HG03571 (cell line): ENCODE measurements at regions not wholly inside any gene's neighbourhood (a gene's known extent, or its start where the extent isn't known, plus 50 kb on each side); places are given as distances from the start of the nearest gene placed in this dataset.

Experiments used
- ATAC-seq: cut with Tn5 transposase; IDR thresholded peaks from one replicate; pipeline ENCODE4 v1.9.1; 2021; ENCODE audit not compliant: unreplicated experiment

DNA sequence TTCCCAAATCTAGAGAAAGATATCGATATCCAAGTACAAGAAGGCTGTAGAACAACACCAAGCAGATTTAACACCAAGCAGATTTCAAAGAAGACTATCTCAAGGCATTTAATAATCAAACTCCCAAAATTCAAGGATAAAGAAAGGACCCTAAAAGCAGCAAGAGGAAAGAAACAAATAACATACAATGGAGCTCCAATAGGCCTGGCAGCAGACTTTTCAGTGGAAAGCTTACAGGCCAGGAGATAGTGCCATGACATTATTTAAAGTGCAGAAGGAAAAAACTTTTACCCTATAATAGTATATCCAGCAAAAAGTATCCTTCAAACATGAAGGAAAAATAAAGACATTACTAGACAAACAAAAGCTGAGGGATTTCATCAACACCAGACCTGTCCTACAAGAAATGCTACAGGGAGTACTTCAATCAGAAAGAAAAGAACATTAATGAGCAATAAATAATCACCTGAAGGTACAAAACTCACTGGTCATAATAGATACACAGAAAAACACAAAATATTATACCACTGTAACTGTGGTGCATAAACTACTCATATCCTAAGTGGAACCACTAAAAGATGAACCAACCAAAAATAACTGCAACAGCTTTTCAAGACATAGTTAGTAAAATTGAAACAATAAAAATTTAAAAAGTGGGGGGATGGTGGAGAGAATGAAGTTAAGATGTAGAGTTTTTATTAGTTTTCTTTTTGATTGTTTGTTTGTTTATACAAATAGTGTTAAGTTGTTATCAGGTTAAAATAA, 267.2 kb downstream of the AUH start:
- ATAC-seq, result no peak

DNA sequence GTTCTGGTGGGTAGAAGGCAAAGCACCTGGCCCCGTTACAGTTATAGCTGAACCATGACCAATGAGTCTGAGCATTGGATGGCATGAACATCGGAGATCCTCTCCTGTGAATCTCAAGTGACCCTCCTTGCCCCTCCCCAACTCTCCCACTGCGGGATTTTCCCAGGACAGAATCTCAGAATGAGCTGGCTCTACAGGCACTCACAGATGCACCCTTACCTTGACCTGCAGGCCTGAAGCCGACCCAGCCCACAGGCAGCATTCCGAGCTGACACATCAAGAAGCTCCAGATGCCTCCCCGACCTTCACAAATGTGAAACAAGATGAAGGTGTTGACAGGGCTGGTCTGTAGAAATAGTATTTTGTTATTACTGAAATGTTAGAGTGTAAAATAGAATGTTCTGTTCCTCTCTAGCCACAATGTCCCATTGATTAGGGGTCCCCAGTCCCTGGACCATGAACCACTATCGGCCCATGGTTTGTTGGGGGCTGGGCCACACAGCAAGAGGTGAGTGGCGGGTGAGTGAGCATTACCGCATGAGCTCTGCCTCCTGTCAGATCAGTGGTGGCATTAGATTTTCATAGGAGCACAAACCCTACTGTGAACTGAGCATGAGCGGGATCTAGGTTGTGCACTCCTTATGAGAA, 263.4 kb downstream of the AUH start:
- no peak for ATAC-seq

DNA sequence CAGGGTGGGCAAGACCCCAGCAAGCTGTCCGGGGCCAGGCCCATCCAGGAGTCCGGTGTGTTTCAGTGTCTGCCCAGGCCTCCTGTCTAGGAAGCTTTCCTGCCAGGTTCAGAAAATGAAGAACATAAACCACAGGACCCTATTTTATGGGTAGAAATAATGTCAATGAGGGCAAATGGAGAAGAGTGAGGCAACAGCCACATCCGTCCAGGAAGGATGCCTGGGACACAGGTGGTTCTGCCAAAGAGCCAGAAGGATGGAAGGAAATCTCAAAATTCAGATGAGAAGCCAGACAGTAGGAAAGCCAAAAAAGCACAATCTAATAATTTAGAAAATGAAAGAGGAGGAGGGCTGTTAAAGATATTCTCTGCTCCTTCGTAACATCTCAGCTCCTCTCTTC, 262.3 kb downstream of the AUH start:
- no peak for ATAC-seq

DNA sequence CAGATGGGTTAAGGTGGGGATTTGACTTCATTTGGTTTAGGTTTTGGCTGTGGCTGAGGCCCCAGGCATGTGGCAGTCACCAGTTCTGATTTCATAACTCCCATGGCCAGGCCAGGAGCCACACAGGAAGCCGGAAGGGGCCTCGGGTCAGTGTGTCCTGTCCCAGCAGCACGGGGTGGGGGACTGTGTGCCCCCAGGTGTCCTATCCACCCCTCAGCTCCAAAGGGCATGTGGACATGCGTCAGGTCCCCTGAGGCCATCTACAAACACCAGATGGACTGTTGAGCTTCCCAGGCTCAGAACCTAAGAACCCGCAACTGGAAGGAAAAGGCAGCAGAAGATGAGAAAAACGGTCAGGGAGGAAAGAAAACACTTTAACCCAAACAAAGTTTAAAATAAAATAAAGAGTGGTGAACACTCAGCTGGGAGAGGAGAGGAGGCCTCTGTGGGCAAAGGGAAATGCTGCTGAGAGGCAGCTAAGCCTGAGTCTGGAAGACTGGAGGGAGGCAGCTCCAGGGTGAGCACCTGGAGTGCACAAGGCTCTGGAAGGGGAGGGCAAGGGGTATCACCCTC, 260.8 kb downstream of the AUH start:
- ATAC-seq, result no peak

DNA sequence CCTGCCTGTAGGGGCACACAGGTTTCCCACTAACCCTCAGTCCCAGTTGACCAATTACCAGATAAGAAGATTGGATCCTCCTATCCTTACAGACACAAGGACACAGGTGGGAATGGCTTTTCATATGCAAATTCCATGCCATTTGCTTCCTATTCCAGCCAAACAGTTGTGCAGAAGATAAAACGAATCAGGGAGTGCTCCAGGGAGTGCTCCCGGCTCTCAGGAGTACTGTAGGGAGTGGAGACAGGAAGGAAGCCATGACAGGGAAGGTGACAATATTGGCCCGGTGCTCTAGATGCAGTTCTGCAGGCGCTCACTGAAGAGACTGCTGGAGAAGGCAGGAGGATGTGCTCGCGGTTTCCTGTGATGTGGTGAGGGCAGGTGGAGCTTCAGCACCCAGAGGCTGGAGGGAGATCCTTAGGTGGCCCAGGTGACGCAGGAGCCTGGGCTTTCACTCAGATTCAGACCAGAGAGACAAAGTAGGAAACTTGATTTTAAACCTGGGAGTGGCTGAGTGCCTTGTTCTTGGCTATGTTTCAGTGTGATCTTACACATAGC, 260.0 kb downstream of the AUH start:
- ATAC-seq, result no peak

DNA sequence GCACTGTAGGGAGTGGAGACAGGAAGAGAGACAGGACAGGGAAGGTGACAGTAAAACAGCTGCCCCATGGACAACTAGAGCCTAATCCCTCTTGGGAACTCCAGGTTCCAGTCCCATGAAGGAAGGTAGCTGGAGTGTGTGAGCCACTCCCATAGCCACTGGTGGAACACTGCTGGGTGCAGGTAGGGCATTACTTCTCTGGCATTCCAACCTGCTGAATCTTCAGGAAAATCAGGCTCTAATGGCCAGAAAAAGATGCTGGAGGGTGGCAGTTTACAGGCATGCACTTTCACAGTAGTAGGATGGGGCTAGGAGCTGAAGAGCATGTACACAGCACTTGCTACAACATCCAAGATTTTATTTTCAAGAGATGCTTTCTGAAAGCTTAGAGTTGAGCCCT, 259.4 kb downstream of the AUH start:
- ATAC-seq, result no peak

DNA sequence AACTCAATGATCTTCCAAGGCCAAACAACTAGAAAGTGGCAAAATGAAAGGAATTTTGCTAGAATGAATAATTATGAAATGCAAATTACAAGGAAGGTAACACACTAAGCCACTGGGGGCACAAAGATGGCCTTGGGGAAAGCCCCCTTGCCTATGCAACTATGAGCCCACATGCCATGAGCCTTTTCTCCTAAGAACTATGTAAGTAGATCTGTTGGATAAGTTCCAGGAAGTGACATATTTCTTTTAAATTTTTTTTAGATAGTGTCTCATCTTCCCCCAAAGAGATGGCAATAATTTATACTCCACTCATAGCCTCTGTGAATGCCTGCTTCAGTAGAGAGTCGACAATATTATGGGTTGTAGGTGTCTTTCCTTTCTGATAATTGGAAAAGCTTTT, 257.8 kb downstream of the AUH start:
- no peak for ATAC-seq

DNA sequence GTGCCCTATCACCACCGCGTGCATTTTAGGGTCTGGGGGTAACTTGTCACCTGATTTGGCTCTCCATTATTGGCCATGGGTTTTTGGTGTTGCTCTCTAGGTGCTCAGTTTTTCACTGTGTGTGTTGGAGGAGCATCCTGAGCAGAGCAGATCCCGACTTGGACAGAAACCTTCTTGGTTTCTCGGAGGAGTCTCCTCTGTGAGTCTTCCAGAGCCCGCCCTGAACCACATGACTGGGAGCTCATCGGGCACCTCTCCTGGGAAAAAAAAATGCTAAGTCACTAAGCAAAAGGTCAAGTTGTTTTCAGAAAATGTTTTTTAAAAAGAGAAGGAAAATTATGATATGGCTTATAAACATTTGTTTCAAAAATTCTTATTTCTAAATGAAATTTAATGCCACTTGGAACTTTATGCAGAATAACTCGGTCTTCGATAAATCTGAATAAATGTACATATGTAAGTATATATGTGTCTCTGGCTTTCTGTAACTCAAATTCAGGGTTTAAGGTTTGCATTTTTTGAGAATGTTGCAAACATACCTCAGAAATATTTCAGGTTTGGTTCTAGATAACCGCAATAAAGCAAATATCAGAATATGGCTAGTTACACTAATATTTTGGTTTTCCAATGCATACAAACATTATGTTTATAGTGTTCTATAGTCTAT, 255.2 kb downstream of the AUH start:
- no peak for ATAC-seq

DNA sequence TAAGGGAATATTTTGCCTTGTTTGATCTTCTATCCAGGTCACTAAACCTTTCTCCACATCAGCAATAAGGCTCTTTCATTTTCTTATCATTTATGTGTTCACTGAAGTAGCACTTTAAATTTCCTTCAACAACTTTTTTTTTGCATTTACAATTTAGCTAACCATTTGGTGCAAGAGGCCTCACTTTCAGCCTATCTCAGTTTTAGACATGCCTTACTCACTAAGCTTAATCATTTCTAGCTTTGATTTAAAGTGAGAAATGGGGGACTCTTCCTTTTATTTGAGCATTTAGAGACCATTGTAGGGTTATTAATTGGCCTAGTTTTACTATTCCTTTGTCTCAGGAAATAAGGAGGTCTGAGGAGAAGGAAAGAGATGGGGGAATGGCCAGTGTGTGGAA, 250.5 kb downstream of the AUH start:
- no peak for ATAC-seq

DNA sequence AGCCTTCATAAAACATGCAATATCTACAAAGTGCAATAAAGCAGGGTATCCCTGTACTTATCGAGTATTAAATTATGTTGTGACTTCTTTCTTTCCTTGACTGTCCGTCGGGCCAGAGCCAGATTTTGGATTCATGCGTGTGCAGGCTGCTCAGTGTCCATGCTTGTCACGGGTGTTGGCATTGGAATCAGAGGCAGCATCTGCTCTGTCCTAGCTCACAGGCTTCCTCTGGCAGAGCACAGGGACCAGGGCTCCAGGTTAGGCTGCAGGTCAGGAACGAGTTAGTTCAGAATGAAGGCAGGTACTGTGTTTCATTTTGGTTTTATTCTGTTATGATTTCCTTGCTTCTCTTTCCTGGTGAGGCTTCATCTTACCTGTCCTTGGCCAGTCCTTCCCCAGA, 249.8 kb downstream of the AUH start:
- no peak for ATAC-seq

DNA sequence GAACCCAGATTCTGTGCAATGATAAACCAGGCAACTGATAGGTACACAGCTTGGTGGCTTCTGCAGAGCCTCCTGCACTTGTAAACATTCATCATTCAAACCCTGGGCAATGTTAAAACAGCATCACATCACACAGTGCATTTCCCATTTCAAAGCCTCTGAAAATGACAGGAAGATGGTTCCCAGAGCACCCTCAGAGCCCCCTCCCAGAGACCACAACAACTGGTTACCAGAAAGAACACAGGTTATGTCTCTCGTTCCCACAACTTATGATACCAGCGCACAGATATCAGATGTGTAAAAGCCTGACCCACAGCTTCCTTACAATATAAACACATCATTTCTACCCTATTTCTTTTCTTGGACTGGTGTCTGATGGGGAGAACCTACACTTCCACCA, 248.7 kb downstream of the AUH start:
- no peak for ATAC-seq

DNA sequence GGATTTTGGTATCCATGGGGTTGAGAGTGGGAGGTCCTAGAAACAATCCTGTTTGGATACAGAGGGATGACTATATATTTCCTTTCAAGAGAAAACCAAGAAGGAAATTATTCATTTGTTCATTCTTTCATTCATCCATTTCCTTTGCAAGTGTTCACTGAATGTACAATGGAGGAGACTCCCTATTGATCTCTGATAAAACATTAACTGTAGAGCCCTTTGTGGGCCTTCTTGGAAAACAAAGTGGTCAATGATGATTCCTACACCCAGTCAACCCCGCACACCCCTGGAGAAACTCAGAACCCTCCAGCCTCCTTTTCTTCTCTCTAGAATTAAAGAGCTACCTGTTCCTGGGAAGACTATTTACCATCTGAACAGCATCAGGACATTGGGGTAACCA, 247.3 kb downstream of the AUH start:
- no peak for ATAC-seq

DNA sequence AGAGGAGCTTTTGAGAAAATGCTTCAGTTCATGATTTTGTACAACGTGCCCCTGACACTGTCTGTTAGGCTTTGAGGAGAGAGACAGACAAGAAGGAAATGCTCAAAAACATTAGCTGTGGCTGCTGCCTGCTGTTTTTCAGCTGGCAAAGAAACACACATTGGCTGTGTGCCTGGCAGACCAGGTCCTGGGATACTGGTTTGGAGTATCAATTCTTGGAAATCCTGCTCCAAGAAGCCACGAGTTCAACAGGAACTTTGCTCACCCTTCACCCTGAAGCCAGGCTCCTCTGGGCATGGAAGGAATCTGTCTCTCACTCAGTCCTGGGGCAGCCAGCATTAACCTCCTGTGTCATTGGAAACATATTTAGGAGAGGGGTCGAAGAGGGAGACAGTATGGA, 245.5 kb downstream of the AUH start:
- ATAC-seq, result no peak

DNA sequence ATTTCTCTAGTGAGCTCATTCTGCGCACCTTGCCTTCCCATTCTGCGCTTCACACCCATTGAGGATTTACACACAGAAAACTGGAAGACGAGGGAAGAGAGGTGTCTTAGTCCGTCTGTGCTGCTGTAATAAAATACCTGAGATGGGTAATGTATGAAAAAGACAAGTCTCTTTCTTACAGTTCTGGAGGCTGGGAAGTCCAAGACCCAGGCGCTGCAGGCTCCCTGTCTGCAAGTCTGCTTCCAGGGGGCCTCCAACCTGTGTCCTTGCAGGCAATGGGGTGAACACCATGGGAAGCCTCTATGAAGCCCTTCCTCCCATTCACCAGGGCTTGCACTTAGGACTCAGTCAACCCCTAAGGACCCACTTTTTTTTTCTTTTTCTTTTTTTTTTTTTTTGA, 245.0 kb downstream of the AUH start:
- ATAC-seq, result no peak

DNA sequence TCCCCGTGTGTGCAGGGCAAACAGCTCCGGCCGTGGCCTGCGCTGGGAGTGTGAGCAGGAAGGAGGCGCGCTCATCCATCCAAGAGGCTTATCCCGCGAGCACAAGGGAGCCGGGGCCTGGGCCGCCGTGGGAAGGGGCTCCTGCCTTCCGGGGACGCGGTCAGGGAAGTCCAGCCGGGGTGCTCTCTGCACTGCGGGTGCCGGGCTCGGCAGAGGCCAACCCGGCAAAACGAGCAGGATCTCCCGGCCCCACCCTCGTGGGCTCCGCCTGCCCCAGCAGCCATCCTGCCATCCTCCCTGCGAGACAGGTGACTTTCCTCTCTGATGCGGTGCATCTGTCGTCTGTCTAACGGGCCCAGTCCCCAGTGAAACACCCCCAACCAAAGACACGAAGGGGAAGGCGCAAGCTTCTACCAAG, 244.2 kb downstream of the AUH start:
- no peak for ATAC-seq

DNA sequence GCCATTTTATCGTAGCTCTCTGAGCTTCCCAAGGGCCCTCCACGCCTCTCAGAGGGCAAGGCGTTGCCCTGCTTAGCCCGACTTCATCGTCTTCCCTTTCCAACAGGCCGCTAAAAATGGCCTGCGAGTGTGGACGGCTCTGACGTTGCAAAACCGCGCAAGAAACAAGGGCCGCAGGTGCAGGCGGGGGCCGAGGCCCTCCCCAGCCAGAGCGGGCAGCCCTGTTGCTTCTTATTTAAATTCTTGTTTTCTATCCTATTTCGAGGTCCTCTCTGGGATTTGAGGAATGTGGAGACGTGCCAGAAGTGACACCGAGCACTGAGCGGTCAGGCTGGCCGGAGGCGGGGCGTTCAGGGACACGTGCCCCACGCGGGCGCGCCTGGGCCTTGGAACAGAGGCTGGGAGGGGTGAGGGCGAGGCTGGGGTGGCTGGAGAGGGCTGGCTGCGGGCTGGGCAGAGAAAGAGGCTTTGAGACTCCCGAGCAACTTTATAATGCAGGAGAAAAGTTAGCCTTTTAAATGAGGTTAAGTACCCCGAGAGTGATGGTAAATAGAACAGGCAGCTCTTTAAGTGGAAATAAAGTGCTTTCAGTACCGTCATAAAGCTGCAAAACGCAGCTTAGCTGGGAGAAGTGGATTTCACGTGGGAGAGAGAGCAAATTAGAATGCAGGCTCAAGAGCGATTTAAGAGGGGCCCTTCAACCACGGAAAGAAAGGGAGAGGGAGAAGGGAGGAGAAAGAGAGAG, 243.6 kb downstream of the AUH start:
- no peak for ATAC-seq

DNA sequence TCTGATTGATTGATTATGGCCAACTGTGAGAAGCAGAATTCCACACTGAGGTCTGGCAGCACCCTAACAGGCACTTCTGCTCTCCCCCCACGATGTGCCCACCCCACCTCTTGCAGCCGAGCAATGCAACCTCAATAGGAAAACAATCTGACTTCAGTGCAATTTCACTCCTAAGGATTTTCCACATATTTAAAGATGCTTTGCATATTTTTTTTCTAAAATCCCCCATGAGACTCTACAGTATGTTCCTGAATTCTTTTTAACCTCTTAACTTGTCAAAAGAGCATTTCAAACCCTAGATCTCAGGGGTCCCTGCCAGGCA, 243.1 kb downstream of the AUH start:
- ATAC-seq, result no peak

DNA sequence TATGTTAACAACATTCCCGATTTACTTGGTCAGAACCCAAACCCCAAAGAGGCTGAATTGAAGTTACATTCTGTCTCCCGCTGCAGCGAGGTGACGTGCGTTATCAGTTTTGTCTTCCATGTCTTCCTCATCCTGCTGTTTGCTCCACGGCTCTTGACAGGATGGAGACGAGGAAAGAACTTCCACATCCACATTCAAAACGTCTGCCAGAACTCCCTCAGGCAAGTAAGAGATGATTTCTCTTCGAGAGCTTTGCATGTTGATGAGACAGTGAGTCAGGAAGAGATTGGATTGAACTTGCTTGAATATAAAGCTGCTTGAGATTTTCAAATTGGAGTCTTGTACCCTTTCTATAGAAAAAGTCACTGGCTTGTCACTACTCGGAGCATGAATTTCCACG, 242.6 kb downstream of the AUH start:
- no peak for ATAC-seq

DNA sequence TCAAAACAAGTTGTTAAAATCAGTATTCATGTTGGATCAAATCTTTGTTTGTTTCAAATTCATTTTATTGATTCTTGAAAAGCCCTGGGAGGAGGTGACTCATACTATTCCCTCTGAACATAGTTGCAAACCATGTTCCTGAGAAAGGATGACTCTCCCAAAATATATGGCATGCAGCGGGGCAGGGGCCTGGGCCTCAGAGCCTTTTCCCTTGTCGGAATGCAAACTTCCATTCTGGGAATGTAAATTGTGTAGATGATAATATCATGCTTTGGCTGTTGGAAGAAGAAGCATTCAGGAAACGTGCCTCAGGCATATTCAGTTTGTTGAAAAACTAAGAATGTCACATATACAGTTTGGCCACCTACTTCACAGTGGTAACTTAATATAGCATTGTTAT, 242.0 kb downstream of the AUH start:
- ATAC-seq, result no peak

DNA sequence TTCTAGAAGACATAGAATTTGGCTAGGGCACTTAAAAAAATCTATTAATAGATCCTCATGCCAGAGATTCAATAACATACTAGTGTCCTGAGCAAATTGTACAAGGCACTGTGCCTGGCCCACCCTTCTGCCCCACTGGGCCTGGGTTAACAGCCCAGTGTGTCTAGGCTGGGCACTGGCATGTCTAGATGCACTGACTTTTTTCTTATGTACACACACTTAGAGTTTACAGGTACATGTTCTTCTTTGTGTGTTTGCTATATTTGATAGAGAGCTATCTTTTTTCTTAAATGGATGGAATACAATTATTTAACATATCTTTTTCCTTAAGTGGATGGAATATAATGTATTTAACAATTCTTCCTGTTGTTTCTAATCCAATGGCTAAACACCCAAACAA, 241.5 kb downstream of the AUH start:
- no peak for ATAC-seq

DNA sequence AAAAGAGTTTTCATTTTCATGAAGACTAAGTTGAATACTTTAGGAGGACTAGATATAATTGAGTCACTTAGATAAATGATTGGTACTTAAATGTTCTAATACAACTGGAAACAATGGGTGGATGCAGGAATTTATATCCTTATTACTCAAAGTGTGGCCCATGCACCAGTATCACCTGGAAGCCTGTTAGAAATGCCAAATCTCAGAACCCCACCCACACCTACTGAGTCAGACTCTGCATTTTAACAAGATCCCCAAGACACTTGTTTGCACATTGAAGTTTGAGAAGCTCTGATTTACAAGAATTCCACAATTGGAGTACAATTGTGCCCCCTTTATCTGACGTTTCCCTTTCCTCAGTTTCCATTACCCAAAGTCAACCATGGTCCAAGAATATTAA, 239.0 kb downstream of the AUH start:
- ATAC-seq, result no peak
